Neuron (in vitro differentiated cells): ENCODE measurements at regions not wholly inside any gene's neighbourhood (a gene's known extent, or its start where the extent isn't known, plus 50 kb on each side); places are given as distances from the start of the nearest gene placed in this dataset.

Source experiments
- H2AFZ ChIP-seq: one replicate; pipeline ENCODE4 v1.6.1; 2013; ENCODE audit warnings: low read depth, mild to moderate bottlenecking, inconsistent platforms, low read length, moderate library complexity
- H3K27me3 ChIP-seq: one replicate; pipeline ENCODE4 v1.6.1; 2013; ENCODE audit warnings: low read length; ENCODE audit not compliant: insufficient read depth
- H3K36me3 ChIP-seq: one replicate; pipeline ENCODE4 v1.6.1; 2013; ENCODE audit warnings: low read length; ENCODE audit not compliant: insufficient read depth
- H3K4me1 ChIP-seq: one replicate; pipeline ENCODE4 v1.6.1; 2013; ENCODE audit warnings: low read length; ENCODE audit not compliant: insufficient read depth
- H3K4me3 ChIP-seq: 2 replicates; pipeline ENCODE4 v1.5.1; 2013; ENCODE audit warnings: mild to moderate bottlenecking, low read length, moderate library complexity
- H3K9me3 ChIP-seq: one replicate; pipeline ENCODE4 v1.6.1; 2013; ENCODE audit warnings: low read length

DNA sequence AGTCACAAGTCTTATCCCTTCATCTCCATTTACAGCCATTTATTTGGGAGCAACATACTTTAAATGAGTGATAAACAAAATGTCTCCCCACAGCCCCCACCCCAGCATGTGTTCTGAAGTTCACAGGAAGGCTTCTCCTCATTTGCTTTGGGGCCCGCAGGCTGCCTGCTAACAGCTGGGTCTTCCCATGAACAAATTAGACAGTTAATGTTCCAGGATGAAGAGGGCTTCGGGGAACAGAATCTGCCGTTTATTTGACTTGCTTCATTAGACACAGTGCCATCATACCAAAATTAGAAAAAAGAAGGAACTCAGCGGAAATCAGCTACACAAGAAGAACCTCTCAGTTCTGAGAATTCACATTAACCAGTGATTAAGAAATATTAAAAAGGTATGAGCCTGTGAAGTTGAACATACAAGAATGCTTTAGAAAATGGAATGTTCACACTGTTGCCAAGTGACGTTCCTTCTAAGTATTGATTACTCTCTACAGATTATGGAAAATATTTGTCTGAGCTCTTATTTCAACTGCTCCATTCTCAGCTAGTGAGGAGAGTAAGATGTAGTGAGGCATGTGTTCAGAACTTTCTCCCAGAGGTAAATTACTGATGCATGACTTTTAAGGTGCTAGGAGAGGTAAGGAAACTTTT, 107.5 kb upstream of the THBS1 start:
- H3K36me3 ChIP-seq = no peaks in the 10 kb centered on the region
- H3K27me3 ChIP-seq = no peaks in the 10 kb centered on the region
- no peaks in the 10 kb centered on the region for H3K9me3 ChIP-seq
- no peak overlapping the region for H2AFZ ChIP-seq
- H3K4me3 ChIP-seq = no peak overlapping the region
- no peaks in the 10 kb centered on the region for H3K4me1 ChIP-seq

DNA sequence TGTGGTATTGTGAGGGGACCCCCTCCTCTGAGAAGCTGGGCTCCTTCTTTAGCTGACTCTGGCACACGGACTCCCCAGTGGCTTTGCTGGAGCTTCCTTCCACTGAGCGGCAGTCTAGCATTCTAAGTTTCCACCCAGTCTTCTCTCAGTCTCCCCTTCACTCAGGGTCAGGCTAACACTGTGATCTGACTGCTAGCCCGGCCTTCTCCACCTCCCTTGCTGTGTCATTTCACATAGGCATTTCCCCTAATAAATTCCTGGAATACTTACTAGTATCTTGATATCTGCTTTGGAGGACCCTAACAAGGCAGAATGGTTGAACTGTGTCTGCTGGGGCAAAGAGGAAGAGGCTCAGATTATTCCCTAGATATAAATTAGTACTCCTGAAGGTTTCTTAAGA, 106.2 kb upstream of the THBS1 start:
- Histone ChIP-seq H2AFZ (no peak overlapping the region), H3K36me3 (no peaks in the 10 kb centered on the region), H3K9me3 (no peaks in the 10 kb centered on the region), H3K4me3 (no peak overlapping the region), H3K4me1 (no peaks in the 10 kb centered on the region), H3K27me3 (no peaks in the 10 kb centered on the region)

GRCh38 chr15:39478996-39479395, 101.9 kb upstream of the THBS1 start:
- Histone ChIP-seq H3K4me3 (no peak overlapping the region), H2AFZ (no peak overlapping the region), H3K36me3 (no peaks in the 10 kb centered on the region), H3K4me1 (no peaks in the 10 kb centered on the region), H3K9me3 (no peaks in the 10 kb centered on the region), H3K27me3 (no peaks in the 10 kb centered on the region)

DNA sequence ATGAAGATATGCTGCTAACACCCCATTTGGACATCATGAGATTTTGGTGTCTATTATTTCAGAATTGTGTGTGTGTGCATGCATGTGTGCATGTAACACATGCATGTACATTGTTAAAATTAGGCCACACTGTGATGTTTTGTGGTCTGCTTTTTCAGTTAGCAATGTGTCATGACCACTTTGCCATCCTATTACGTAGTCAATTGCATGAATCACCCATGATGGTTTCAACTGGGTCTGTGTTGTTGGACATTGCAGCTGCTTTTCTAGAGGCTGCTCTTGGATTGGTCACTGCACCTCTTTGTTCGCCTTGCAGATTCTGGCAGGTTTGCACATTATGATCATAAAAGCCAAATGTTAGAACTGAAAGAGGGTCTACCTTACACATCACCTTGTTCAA, 101.0 kb upstream of the THBS1 start:
- Histone ChIP-seq H3K36me3 (no peaks in the 10 kb centered on the region), H3K27me3 (no peaks in the 10 kb centered on the region), H2AFZ (no peak overlapping the region), H3K4me1 (no peaks in the 10 kb centered on the region), H3K9me3 (no peaks in the 10 kb centered on the region), H3K4me3 (no peak overlapping the region)

DNA sequence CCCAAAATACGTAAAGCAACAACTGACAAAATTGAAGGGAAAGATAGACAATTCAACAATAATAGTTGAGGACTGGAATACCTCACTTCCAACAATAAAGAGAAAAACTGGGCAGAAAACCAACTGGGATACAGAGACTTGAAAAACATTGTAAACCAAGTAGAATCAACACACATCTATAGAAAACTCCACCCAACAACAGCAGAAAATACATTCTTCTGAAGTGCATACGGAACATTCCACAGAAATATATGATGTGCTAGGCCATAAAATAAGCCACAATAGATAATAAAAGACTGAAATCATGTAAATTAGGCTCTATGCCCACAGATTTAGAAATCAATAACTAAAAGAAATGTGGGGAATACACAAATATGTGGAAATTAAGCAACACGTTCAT, 98.4 kb upstream of the THBS1 start:
- Histone ChIP-seq H2AFZ (no peak overlapping the region), H3K27me3 (no peaks in the 10 kb centered on the region), H3K4me3 (no peak overlapping the region), H3K36me3 (no peaks in the 10 kb centered on the region), H3K4me1 (no peaks in the 10 kb centered on the region), H3K9me3 (no peaks in the 10 kb centered on the region)

GRCh38 chr15:39486621-39487457, 94.0 kb upstream of the THBS1 start:
- Histone ChIP-seq H3K4me1 (no peaks in the 10 kb centered on the region), H3K36me3 (no peaks in the 10 kb centered on the region), H3K4me3 (no peak overlapping the region), H2AFZ (no peak overlapping the region), H3K9me3 (no peaks in the 10 kb centered on the region), H3K27me3 (no peaks in the 10 kb centered on the region)

GRCh38 chr15:39487458-39487735, 93.5 kb upstream of the THBS1 start:
- no peak overlapping the region for H2AFZ ChIP-seq
- no peaks in the 10 kb centered on the region for H3K9me3 ChIP-seq
- no peaks in the 10 kb centered on the region for H3K4me1 ChIP-seq
- H3K36me3 ChIP-seq = no peaks in the 10 kb centered on the region
- no peaks in the 10 kb centered on the region for H3K27me3 ChIP-seq
- no peak overlapping the region for H3K4me3 ChIP-seq

DNA sequence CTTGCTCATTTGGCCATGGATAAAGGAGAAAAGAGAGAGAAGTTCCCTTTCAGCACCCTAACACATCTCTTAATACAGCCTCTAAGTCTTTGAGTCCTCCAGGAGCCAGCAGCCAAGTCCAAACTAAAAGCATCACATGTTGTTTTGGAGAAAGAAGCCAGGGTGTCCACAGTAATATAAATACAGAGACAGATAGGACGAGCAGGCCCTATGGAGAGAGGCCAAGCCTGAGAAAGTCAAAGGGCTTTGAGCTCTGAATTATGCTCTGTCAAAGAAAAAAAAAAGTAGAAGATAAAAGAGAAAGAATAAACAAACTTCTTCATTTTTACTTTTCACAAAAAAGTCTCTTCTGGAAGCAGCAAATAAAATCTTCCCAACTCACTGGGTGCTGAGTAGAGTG, 92.4 kb upstream of the THBS1 start:
- no peak overlapping the region for H3K4me3 ChIP-seq
- no peak overlapping the region for H2AFZ ChIP-seq
- no peaks in the 10 kb centered on the region for H3K4me1 ChIP-seq
- no peaks in the 10 kb centered on the region for H3K9me3 ChIP-seq
- H3K27me3 ChIP-seq = no peaks in the 10 kb centered on the region
- H3K36me3 ChIP-seq = no peaks in the 10 kb centered on the region

DNA sequence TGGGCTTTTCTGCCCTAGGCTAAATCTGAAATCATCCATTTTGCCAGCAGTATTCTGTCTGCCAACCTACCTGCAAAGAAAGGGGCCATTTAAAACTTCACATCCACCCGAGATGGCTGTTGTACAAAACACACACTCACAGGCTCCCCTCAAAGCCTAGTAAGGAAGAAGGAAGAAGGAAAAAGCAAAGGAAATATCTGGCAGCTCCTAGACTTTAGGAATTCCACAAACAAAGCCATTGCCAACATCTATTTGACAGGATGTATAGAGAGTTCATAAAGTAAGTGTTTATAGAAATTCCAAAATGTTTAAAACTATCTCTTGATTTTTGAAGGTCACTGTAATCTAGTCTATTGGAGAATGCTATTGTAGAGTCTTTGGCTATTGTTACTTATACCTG, 91.9 kb upstream of the THBS1 start:
- no peaks in the 10 kb centered on the region for H3K36me3 ChIP-seq
- H3K4me3 ChIP-seq = no peak overlapping the region
- H3K27me3 ChIP-seq = no peaks in the 10 kb centered on the region
- no peak overlapping the region for H2AFZ ChIP-seq
- no peaks in the 10 kb centered on the region for H3K4me1 ChIP-seq
- H3K9me3 ChIP-seq = no peaks in the 10 kb centered on the region

DNA sequence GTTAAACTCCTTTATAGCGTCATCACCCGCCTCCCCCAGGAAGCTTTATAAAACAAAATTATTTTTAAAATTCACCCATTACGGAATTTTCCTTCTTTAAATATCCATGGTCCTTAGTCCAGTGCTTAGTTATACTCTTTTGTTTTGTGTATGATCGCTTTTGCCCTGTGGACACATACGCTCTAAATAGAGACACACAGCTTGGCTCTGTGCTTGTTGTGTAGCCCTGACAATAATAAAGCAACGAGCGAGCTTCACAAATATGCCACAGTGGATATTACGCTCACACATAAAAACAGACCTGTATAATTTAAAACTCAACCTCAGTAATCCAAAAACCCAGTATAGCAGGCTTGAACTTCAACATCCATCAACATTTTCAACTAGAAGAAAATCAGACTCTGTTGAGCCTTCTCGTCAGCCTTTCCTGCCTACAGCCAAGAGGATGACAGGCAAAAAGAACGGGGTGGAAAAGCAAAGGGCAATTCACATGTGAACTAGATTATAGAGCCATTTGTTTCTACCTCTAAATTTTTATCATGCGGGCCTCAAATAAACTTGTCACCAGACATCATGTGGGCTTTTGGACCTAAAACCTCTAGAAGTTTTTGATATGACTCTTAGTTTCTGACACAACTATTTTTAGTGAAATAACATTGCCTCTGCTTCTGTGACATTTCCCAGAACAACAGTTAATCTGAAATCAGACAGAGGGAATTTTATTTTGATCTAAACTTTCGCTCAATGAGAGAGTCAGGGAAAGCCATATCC, 89.6 kb upstream of the THBS1 start:
- Histone ChIP-seq H2AFZ (no peak overlapping the region), H3K27me3 (no peaks in the 10 kb centered on the region), H3K4me3 (no peak overlapping the region), H3K36me3 (no peaks in the 10 kb centered on the region), H3K4me1 (no peaks in the 10 kb centered on the region), H3K9me3 (no peaks in the 10 kb centered on the region)

DNA sequence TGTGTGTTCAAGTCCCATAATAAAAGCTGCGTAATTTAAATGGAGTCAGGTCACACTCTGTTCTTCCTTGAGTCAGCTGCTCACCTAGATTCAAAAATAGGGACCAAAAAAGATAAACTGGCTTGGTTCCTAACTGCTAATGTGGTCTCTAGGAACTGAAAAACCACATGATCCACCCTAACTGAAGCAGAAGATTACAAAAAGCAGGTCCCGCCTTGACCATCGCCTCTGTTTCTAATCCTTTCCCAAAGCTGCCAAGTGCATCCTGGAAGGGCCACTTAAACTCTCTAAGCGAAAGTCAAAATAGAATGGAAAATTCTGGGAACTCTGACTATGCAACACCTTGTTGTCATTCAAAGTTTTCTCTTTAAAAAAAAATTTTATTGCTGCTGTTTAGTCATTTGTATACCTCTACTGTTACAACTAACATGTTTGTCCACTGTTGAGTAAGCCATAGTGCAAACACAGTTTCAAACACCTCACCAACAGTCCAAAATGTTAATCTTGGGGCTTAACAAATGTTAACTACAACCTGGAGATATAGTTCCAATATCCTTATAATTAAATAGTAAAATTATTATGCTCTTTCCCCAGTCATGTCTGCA, 88.9 kb upstream of the THBS1 start:
- Histone ChIP-seq H3K4me1 (no peaks in the 10 kb centered on the region), H3K27me3 (no peaks in the 10 kb centered on the region), H3K9me3 (no peaks in the 10 kb centered on the region), H2AFZ (no peak overlapping the region), H3K36me3 (no peaks in the 10 kb centered on the region), H3K4me3 (no peak overlapping the region)

DNA sequence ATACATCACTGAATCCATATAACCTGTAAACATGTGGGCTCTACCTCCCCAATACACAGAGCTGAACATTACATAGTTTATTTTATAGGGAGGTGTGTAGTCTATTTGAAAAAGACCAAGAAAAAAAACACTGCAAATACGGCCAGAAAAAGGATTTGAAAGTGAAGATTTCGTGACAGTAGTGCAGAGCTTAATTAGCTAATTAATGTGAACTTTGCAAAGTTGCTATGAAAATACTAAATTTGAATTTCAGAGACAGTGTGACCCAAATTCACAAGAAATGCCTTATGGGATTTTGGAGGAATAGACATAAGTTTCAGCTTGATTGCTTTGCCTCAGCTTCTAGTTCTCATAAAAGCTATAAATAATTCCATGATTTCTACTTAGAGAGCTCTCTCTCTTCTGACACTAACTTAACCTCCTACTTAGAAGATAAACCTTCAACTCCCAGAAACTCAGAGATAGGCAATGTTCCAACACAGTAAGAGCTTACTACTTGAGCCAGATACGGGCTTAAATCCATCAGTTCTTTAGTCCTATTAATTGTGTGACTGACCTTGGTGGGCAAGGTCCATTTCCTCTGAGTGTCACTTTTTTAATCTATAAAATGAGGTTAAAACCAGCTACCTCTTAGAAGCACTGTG, 87.3 kb upstream of the THBS1 start:
- H3K9me3 ChIP-seq = no peaks in the 10 kb centered on the region
- no peaks in the 10 kb centered on the region for H3K4me1 ChIP-seq
- no peaks in the 10 kb centered on the region for H3K36me3 ChIP-seq
- peaks cover 4% of the 10 kb centered on the region for H3K27me3 ChIP-seq
- no peak overlapping the region for H2AFZ ChIP-seq
- no peak overlapping the region for H3K4me3 ChIP-seq

DNA sequence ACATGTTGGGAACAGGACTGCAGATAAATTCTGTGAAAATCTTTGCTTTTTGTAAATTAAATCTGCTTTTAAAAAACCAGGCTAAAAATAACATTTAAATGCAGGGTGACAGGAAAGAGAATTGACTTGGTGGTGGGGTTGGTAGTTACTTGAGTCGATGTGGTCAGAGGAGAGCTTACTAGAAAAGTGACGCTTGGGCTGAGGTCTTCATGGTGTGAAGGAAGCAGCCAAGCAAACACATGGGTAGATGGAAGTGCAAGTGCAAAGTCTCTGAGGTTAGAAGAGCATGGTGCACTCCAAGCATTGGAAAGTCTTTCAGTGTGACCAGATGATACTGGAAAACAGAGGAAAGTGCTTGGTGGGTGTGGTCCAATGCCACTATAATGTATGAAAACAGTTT, 86.4 kb upstream of the THBS1 start:
- H3K4me1 ChIP-seq = no peaks in the 10 kb centered on the region
- H2AFZ ChIP-seq = no peak overlapping the region
- H3K36me3 ChIP-seq = no peaks in the 10 kb centered on the region
- no peak overlapping the region for H3K4me3 ChIP-seq
- H3K27me3 ChIP-seq = peaks cover 4% of the 10 kb centered on the region
- H3K9me3 ChIP-seq = no peaks in the 10 kb centered on the region
